NB4 (cell line): ENCODE measurements at regions not wholly inside any gene's neighbourhood (a gene's known extent, or its start where the extent isn't known, plus 50 kb on each side); places are given as distances from the start of the nearest gene placed in this dataset.

Experiments
- MAX ChIP-seq: IDR thresholded peaks from 2 replicates; pipeline ENCODE4 v1.6.1; 2011; ENCODE audit warnings: low read depth, low read length
- MYC ChIP-seq: IDR thresholded peaks from 2 replicates; pipeline ENCODE4 v1.6.1; 2011; ENCODE audit warnings: low read depth, low read length
- POLR2A ChIP-seq: IDR thresholded peaks from 2 replicates; pipeline ENCODE4 v1.6.1; 2011; ENCODE audit warnings: mild to moderate bottlenecking; ENCODE audit not compliant: insufficient read length; ENCODE audit errors: extremely low read depth
- TF ChIP-seq, protein P1 (sequence below): IDR thresholded peaks from one replicate; pipeline ENCODE4 v1.5.1; 2012; ENCODE audit warnings: low read depth, low read length

DNA sequence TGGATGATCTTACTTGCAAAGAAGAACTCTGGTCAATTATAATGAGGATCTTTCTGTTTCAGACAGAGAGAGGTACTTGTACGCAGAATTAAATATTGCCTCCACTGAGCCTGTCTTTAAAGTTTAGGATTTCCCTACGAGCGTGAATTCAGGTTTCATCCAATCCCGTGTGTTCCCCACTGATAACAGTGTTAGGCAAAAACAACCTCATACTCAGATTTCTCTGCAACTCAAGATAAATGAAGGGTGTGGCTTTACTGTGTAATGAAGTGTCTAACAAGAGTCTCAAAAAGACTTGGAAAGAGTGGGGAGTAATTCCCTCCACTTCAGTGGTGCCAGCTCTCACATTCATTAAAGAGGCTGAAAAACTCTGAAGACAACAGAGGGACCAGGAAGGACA is 53.2 kb upstream of the ACO1 start:
- TF ChIP-seq, protein P1, sequence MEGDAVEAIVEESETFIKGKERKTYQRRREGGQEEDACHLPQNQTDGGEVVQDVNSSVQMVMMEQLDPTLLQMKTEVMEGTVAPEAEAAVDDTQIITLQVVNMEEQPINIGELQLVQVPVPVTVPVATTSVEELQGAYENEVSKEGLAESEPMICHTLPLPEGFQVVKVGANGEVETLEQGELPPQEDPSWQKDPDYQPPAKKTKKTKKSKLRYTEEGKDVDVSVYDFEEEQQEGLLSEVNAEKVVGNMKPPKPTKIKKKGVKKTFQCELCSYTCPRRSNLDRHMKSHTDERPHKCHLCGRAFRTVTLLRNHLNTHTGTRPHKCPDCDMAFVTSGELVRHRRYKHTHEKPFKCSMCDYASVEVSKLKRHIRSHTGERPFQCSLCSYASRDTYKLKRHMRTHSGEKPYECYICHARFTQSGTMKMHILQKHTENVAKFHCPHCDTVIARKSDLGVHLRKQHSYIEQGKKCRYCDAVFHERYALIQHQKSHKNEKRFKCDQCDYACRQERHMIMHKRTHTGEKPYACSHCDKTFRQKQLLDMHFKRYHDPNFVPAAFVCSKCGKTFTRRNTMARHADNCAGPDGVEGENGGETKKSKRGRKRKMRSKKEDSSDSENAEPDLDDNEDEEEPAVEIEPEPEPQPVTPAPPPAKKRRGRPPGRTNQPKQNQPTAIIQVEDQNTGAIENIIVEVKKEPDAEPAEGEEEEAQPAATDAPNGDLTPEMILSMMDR: no peak
- TF ChIP-seq MAX (no peak), POLR2A (no peak), MYC (no peak)
